K562 (cell line): ENCODE measurements at regions not wholly inside any gene's neighbourhood (a gene's known extent, or its start where the extent isn't known, plus 50 kb on each side); places are given as distances from the start of the nearest gene placed in this dataset.

ENCODE experiments used
- ATF4 ChIP-seq: fragments of 450-650 bp; formaldehyde crosslinking; IDR thresholded peaks from 2 replicates; pipeline ENCODE4 v1.4.0; 2022; ENCODE audit warnings: mild to moderate bottlenecking, moderate library complexity
- CREB3 ChIP-seq: fragments of 450-650 bp; conservative IDR thresholded peaks from 2 replicates; pipeline ENCODE4 v1.6.1; 2016; ENCODE audit warnings: missing genetic modification characterization, low read depth, mild to moderate bottlenecking, missing compliant biosample characterization, moderate library complexity
- CSDE1 ChIP-seq, 2 experiments: fragments of 450-650 bp; IDR thresholded peaks; 2 replicates each; pipeline ENCODE4 v1.6.1; 2016; ENCODE audit warnings: mild to moderate bottlenecking in 1 of 2
- DIDO1 ChIP-seq: fragments of 450-650 bp; IDR thresholded peaks from 2 replicates; pipeline ENCODE4 v1.6.1; 2016; ENCODE audit warnings: low read depth, missing biosample characterization, missing genetic modification characterization
- E2F4 ChIP-seq: sonication (generic); formaldehyde crosslinking; IDR thresholded peaks from 2 replicates; pipeline ENCODE4 v1.8.0; 2022; ENCODE audit warnings: mild to moderate bottlenecking, low read depth, missing genetic modification reagents
- FOXP1 ChIP-seq: sonication (generic); formaldehyde crosslinking; IDR thresholded peaks from 2 replicates; pipeline ENCODE4 v1.8.0; 2022; ENCODE audit warnings: mild to moderate bottlenecking, missing genetic modification reagents
- HNRNPUL1 ChIP-seq: fragments of 200-400 bp; formaldehyde crosslinking; IDR thresholded peaks from 2 replicates; pipeline ENCODE4 v1.6.1; 2017; ENCODE audit warnings: low read length
- PTRF ChIP-seq: fragments of 450-650 bp; IDR thresholded peaks from 2 replicates; pipeline ENCODE4 v1.6.1; 2016; ENCODE audit warnings: mild to moderate bottlenecking, missing genetic modification characterization, missing compliant biosample characterization
- SMARCA4 ChIP-seq: fragments of 450-650 bp; IDR thresholded peaks from 2 replicates; pipeline ENCODE4 v1.6.1; 2016
- SNAPC5 ChIP-seq: fragments of 250-450 bp; sonication (Bioruptor Pico); IDR thresholded peaks from 2 replicates; pipeline ENCODE4 v1.8.0; 2021; ENCODE audit warnings: moderate library complexity, mild to moderate bottlenecking, inconsistent platforms
- TCFL5 ChIP-seq: fragments of 250-450 bp; sonication (Bioruptor Pico); conservative IDR thresholded peaks from 2 replicates; pipeline ENCODE4 v1.6.1; 2021; ENCODE audit warnings: mild to moderate bottlenecking, moderate library complexity, matching md5 sums
- TRIM24 ChIP-seq, 2 experiments: fragments of 450-650 bp; IDR thresholded peaks; 2 replicates each; pipeline ENCODE4 v1.6.1; 2016
- ZEB2 ChIP-seq: fragments of 450-650 bp; IDR thresholded peaks from 2 replicates; pipeline ENCODE4 v1.6.1; 2016
- ZNF140 ChIP-seq: fragments of 250-450 bp; sonication (Bioruptor Pico); IDR thresholded peaks from 2 replicates; pipeline ENCODE4 v1.8.0; 2021; ENCODE audit warnings: moderate library complexity, mild to moderate bottlenecking, inconsistent platforms
- ZNF23 ChIP-seq: fragments of 250-450 bp; sonication (Bioruptor Pico); IDR thresholded peaks from 2 replicates; pipeline ENCODE4 v1.4.0; 2020; ENCODE audit warnings: mild to moderate bottlenecking
- ZNF395 ChIP-seq: fragments of 200-800 bp; sonication (Bioruptor generic); IDR thresholded peaks from 2 replicates; pipeline ENCODE4 v1.6.1; 2017; ENCODE audit warnings: missing genetic modification characterization, missing compliant biosample characterization
- ZNF639 ChIP-seq, 2 experiments: fragments of 200-800 bp in 1 of 2; sonication (Bioruptor generic) in 1 of 2; sonication (generic) in 1 of 2; formaldehyde crosslinking in 1 of 2; IDR thresholded peaks in 1 of 2; conservative IDR thresholded peaks in 1 of 2; 2 replicates each; pipeline versions ENCODE4 v1.5.0 to v1.6.1; 2016 to 2020; ENCODE audit warnings: missing compliant biosample characterization in 1 of 2, missing genetic modification characterization in 1 of 2, missing genetic modification reagents in 1 of 2
- ZNF707 ChIP-seq: fragments of 250-450 bp; sonication (Bioruptor Pico); conservative IDR thresholded peaks from 2 replicates; pipeline ENCODE4 v1.8.0; 2022; ENCODE audit warnings: inconsistent platforms, mild to moderate bottlenecking, moderate library complexity

- TF ChIP-seq ZNF639 (CRISPR knock-in tag; conservative IDR thresholded peaks at IDR 0.05 in 1 of 2, IDR thresholded peaks at IDR 0.05 in 1 of 2), result peak in 1 of 2 experiments; percentile 74; a peak in 2 of 4 replicates
- no peak for TF ChIP-seq E2F4 (CRISPR knock-in tag)
- TF ChIP-seq SMARCA4, result no peak
- TF ChIP-seq ZNF23, result no peak
- no peak for TF ChIP-seq FOXP1
- TF ChIP-seq SNAPC5 (CRISPR knock-in tag), result no peak
- TF ChIP-seq ZNF707, result no peak
- TF ChIP-seq TRIM24 (IDR thresholded peaks at IDR 0.05), result no peak
- peak; percentile 63; the same call in 1 of the 2 replicates for TF ChIP-seq ZNF395 (CRISPR knock-in tag)
- TF ChIP-seq ZNF140 (CRISPR knock-in tag), result no peak
- no peak for TF ChIP-seq CSDE1 (IDR thresholded peaks at IDR 0.05)
- no peak for TF ChIP-seq DIDO1 (tag)
- TF ChIP-seq CREB3 (tag), result peak; percentile 83
- TF ChIP-seq ZEB2, result no peak
- 0 out of 2 replicates have a peak, but pooled peaks have one; percentile 18 for TF ChIP-seq PTRF (tag)
- no peak for TF ChIP-seq HNRNPUL1
- TF ChIP-seq ATF4 (CRISPR knock-in tag), result 0 out of 2 replicates have a peak, but pooled peaks have one; percentile 18
- peak; percentile 71 for TF ChIP-seq TCFL5 (CRISPR knock-in tag)
Measured at GRCh38 chr20:33909331-33909921, 84.3 kb upstream of the RALY start (continued).
